ENCODE measurements at regions not wholly inside any gene's neighbourhood (a gene's known extent, or its start where the extent isn't known, plus 50 kb on each side); places are given as distances from the start of the nearest gene placed in this dataset.

DNA sequence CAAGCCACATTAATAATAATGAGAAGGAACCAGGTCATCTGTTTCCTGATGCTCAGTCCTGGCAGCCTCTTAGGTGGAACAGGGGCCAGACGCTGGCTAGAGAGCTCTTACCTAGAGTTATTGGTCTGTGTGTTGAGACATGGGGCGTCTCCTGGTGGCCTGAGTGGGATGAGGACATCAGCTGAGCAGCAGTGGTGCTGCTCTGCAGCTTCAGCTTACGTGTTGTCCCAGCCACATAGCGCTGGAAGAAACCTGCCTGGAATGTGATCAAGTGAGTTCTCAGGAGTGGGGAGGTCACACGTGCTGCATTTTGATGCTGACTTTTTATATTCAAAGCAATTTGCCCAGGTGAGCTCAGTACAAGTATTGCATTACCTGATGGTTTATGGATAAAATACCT is 355.4 kb downstream of the CDH26 start:
- H3K4me1 Mint-ChIP-seq (ENCODE audit: low read depth, unreplicated experiment): no peaks in the 10 kb centered on the region
- peaks cover 53% of the 10 kb centered on the region for H3K27me3 Mint-ChIP-seq (ENCODE audit: low read depth, unreplicated experiment)
- no peak overlapping the region for H3K4me3 ChIP-seq (ENCODE audit: insufficient read depth, low read depth, low read length)

DNA sequence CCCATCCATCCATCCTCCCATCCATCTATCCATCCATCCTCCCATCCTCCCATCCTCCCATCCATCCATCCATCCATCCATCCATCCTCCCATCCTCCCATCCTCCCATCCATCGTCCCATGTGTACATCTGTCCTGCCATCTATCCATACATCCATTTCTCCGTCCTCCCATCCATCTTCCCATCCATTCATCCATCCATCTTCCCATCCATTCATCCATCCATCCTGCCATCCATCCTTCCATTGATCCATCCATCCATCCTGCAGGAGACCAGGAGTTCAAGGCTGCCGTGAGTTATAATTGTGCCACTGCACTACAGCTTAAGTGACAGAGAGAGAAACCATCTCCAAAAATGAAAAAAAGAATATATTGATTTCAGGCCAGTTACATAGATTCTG is 356.5 kb downstream of the CDH26 start:
- no peaks in the 10 kb centered on the region for H3K36me3 ChIP-seq (ENCODE audit: insufficient read depth, low read length)
- DNase-seq (ENCODE audit: low read depth) (no peak), FAIRE-seq (no peak)
- H3K27ac ChIP-seq (ENCODE audit: low read depth, low read length): no peak overlapping the region
- Mint-ChIP-seq H3K9me3 (ENCODE audit: unreplicated experiment) (peaks cover 8% of the 10 kb centered on the region), H3K27ac (ENCODE audit: unreplicated experiment) (no peak overlapping the region), H3K4me3 (ENCODE audit: unreplicated experiment) (no peak overlapping the region), H3K4me1 (ENCODE audit: low read depth, unreplicated experiment) (peaks cover under 1% of the 10 kb centered on the region), H3K36me3 (ENCODE audit: low read depth, unreplicated experiment) (no peaks in the 10 kb centered on the region), H3K27me3 (ENCODE audit: low read depth, unreplicated experiment) (peaks cover 52% of the 10 kb centered on the region)
- no peak overlapping the region for H3K9ac ChIP-seq (ENCODE audit: low read length)
- no peak overlapping the region for H3K4me2 ChIP-seq (ENCODE audit: low read length)
- no peak overlapping the region for H3K4me3 ChIP-seq (ENCODE audit: insufficient read depth, low read depth, low read length)
- H3K9me3 ChIP-seq (ENCODE audit: insufficient read depth, low read depth, low read length): peaks cover 2% of the 10 kb centered on the region
- no peaks in the 10 kb centered on the region for H3K79me2 ChIP-seq (ENCODE audit: insufficient read depth, low read length)
- H3K27me3 ChIP-seq (ENCODE audit: insufficient read depth, low read length): no peaks in the 10 kb centered on the region
- H4K20me1 ChIP-seq (ENCODE audit: insufficient read depth, low read length): no peaks in the 10 kb centered on the region
- H2AFZ ChIP-seq (ENCODE audit: low read depth, low read length): no peak overlapping the region
- TF ChIP-seq, protein P1, sequence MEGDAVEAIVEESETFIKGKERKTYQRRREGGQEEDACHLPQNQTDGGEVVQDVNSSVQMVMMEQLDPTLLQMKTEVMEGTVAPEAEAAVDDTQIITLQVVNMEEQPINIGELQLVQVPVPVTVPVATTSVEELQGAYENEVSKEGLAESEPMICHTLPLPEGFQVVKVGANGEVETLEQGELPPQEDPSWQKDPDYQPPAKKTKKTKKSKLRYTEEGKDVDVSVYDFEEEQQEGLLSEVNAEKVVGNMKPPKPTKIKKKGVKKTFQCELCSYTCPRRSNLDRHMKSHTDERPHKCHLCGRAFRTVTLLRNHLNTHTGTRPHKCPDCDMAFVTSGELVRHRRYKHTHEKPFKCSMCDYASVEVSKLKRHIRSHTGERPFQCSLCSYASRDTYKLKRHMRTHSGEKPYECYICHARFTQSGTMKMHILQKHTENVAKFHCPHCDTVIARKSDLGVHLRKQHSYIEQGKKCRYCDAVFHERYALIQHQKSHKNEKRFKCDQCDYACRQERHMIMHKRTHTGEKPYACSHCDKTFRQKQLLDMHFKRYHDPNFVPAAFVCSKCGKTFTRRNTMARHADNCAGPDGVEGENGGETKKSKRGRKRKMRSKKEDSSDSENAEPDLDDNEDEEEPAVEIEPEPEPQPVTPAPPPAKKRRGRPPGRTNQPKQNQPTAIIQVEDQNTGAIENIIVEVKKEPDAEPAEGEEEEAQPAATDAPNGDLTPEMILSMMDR (IDR thresholded peaks at IDR 0.05; ENCODE audit: insufficient read depth, low read depth, low read length): no peak
- TF ChIP-seq EZH2 (IDR thresholded peaks at IDR 0.05; ENCODE audit: insufficient read depth, low read length): no peak
- H3K4me1 ChIP-seq (ENCODE audit: insufficient read depth, low read length): no peaks in the 10 kb centered on the region

More for the DNA sequence above, 355.4 kb downstream of the CDH26 start:
- Histone ChIP-seq H3K36me3 (ENCODE audit: insufficient read depth, low read length) (no peaks in the 10 kb centered on the region), H3K27me3 (ENCODE audit: insufficient read depth, low read length) (no peaks in the 10 kb centered on the region), H3K9ac (ENCODE audit: low read length) (no peak overlapping the region), H3K4me1 (ENCODE audit: insufficient read depth, low read length) (no peaks in the 10 kb centered on the region), H2AFZ (ENCODE audit: low read depth, low read length) (no peak overlapping the region), H3K27ac (ENCODE audit: low read depth, low read length) (no peak overlapping the region), H3K4me2 (ENCODE audit: low read length) (no peak overlapping the region), H3K9me3 (ENCODE audit: insufficient read depth, low read depth, low read length) (peaks cover 2% of the 10 kb centered on the region), H4K20me1 (ENCODE audit: insufficient read depth, low read length) (no peaks in the 10 kb centered on the region), H3K79me2 (ENCODE audit: insufficient read depth, low read length) (no peaks in the 10 kb centered on the region)
- DNase-seq (ENCODE audit: low read depth): no peak
- Mint-ChIP-seq H3K27ac (ENCODE audit: unreplicated experiment) (no peak overlapping the region), H3K9me3 (ENCODE audit: unreplicated experiment) (peaks cover 8% of the 10 kb centered on the region), H3K36me3 (ENCODE audit: low read depth, unreplicated experiment) (no peaks in the 10 kb centered on the region), H3K4me3 (ENCODE audit: unreplicated experiment) (no peak overlapping the region)
- TF ChIP-seq, protein P1 (IDR thresholded peaks at IDR 0.05; ENCODE audit: insufficient read depth, low read depth, low read length): no peak
- TF ChIP-seq EZH2 (IDR thresholded peaks at IDR 0.05; ENCODE audit: insufficient read depth, low read length): no peak
- no peak for FAIRE-seq

DNA sequence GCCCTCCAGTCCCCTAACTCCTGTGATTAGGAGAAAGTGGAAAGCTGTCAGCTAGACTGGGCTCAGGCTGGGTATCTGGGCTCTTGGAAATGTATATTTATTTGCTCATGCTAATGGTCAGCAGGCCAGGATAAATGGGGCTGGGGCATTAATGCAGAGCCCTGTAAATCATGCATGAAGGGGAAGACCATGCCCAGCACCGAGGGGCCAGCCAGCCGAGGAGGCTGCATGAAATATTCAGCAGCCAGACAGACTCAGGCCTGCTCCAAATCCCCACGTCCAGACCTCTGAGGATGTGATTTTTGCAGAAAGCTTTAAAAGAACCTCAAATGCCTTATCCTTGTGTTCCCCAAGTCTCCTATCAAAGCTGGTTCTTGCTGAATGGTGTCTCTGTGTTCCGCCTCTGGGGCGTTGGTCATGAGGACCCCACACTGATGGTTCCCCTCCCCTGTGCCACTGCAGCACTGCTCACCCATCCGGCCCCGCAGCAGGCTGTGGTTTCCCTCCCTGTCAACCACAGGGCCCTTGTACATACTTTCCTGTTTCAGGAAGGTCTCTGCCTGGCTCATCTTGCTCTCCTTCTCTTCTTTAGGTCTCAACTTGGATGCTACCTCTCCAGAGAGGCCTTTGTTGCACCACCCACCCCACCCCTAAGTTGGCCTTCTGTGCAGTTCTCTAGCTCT is 358.4 kb downstream of the CDH26 start:
- Histone ChIP-seq H3K9ac (ENCODE audit: low read length) (no peak overlapping the region), H3K4me3 (ENCODE audit: insufficient read depth, low read depth, low read length) (no peak overlapping the region), H3K79me2 (ENCODE audit: insufficient read depth, low read length) (no peaks in the 10 kb centered on the region), H4K20me1 (ENCODE audit: insufficient read depth, low read length) (no peaks in the 10 kb centered on the region), H3K36me3 (ENCODE audit: insufficient read depth, low read length) (no peaks in the 10 kb centered on the region), H3K27ac (ENCODE audit: low read depth, low read length) (no peak overlapping the region), H3K4me1 (ENCODE audit: insufficient read depth, low read length) (no peaks in the 10 kb centered on the region), H3K27me3 (ENCODE audit: insufficient read depth, low read length) (no peaks in the 10 kb centered on the region), H3K4me2 (ENCODE audit: low read length) (no peak overlapping the region), H3K9me3 (ENCODE audit: insufficient read depth, low read depth, low read length) (peaks cover 2% of the 10 kb centered on the region), H2AFZ (ENCODE audit: low read depth, low read length) (no peak overlapping the region)
- TF ChIP-seq EZH2 (IDR thresholded peaks at IDR 0.05; ENCODE audit: insufficient read depth, low read length): no peak
- TF ChIP-seq, protein P1 (IDR thresholded peaks at IDR 0.05; ENCODE audit: insufficient read depth, low read depth, low read length): no peak
- Mint-ChIP-seq H3K4me1 (ENCODE audit: low read depth, unreplicated experiment) (peaks cover 2% of the 10 kb centered on the region), H3K36me3 (ENCODE audit: low read depth, unreplicated experiment) (no peaks in the 10 kb centered on the region), H3K9me3 (ENCODE audit: unreplicated experiment) (peaks cover 3% of the 10 kb centered on the region), H3K4me3 (ENCODE audit: unreplicated experiment) (no peak overlapping the region), H3K27ac (ENCODE audit: unreplicated experiment) (no peak overlapping the region), H3K27me3 (ENCODE audit: low read depth, unreplicated experiment) (peaks cover 45% of the 10 kb centered on the region)
- FAIRE-seq: no peak
- DNase-seq (ENCODE audit: low read depth): no peak

Data from astrocyte (in vitro differentiated cells and primary cell).